HG02840 (cell line): ENCODE measurements at regions not wholly inside any gene's neighbourhood (a gene's known extent, or its start where the extent isn't known, plus 50 kb on each side); places are given as distances from the start of the nearest gene placed in this dataset.

ENCODE experiments used
- ATAC-seq: cut with Tn5 transposase; IDR thresholded peaks from one replicate; pipeline ENCODE4 v1.9.1; 2021; ENCODE audit warnings: mild to moderate bottlenecking, moderate library complexity, moderate number of reproducible peaks; ENCODE audit not compliant: unreplicated experiment, low FRiP score

GRCh38 chr2:144248350-144249034 lies 271.4 kb downstream of the ZEB2 start:
- no peak for ATAC-seq

GRCh38 chr2:144244938-144245337 lies 275.0 kb downstream of the ZEB2 start:
- no peak for ATAC-seq

DNA sequence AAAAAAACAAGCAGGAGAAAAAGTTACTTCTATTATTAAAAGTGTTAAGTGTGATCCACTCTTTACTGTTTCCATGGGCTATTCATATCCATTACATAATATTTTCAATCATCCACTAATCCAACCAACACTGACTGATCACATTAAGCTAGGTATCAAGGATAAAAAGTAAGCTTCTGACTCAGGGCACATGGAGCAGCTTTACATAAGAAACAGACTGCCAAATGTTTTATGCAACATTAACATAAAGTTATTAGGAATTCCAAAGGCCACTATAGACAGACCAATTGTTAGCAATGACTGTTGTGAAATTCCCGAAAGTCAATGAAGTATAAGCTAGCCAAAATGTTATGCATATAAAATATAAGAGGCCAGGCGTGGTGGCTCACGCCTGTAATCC lies 277.6 kb downstream of the ZEB2 start:
- no peak for ATAC-seq

DNA sequence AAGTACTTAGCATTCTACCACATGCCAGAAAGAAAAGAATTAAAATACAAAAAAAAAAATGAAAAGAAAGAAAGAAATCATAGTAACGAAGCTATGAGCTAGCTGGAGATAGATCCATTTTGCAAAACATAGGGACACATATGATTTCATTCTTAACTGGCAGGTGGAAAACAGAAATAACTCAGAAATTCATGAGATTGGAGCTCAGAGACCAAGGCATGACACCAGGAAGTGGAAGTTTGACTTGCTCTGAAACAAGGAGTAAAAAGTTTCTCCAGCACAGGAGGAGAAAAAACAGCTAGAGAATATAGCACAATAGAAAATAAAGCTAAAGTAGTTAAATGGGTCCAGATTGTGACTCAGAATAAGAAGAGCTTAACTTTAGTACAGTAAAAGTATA lies 278.1 kb downstream of the ZEB2 start:
- no peak for ATAC-seq

DNA sequence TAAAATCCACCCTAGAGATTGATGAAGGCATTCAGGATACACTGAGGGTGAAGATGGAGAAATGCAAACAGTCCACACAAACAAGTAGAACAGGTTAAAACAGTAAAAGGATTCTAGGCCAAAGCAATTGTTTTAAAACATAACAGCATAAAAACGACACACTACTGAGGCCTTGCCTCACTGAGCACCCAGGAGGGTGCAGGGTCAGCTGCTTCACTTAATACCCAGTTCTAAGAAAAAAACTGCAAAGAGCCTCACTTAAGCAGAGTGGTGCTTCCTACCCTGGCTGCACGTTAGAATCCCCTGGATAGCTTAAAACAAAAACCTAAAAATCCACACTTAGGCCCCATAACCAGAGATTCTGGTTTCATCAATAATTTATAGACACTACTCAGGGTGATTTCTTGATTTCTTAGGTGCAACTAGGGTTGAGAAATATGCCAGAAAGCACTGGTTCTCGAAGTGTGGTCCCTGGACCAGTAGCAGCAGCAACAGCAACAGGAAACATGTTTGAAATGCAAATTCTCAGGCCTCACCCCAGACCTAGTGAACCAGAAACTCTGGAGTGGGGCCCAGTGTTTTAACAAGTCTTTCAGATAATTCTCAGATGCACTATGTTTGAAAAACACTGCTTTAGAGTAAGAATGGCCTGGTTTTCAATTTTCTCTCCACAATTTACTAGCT lies 279.1 kb downstream of the ZEB2 start:
- ATAC-seq = peak; percentile 82

DNA sequence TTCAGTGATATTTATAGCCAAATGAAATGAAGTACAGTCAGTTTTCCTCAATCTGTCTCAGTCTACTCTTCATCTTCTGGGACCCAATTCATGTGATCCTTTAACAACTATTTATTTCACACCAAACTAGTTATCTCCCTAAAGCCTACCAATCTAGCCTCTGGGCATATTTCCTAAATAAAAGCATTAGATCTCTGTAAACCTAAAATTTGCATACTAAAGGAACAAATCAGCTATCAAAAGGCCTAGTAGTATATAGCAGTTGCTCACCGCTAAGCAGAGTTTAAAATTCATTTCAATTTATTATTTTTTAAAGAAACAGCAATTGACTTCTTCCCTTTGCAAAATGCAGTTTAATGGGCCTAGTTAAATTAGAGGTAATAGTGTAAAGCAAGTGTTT lies 280.2 kb downstream of the ZEB2 start:
- ATAC-seq = no peak

DNA sequence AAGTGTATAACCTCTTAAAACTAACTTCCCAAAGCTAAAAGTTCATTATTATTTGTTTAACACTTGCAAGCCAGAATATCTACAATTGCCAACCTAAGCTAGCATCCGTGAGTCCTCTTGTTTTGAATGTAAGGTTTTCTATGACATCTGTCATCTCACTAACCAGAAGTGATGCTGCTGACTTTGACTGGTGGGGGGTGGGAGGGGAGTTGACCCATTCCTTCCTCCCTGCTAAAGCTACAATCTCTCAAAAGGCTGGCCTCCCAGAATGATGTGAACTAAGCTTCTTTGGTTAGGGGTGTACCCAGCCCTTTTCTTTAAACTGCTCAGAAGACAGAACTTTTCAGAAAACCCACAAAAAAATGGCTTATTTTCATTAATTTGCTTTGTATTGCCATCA lies 280.6 kb downstream of the ZEB2 start:
- ATAC-seq = no peak

- no peak for ATAC-seq
Measured at GRCh38 chr2:144237830-144238627, 281.9 kb downstream of the ZEB2 start.

DNA sequence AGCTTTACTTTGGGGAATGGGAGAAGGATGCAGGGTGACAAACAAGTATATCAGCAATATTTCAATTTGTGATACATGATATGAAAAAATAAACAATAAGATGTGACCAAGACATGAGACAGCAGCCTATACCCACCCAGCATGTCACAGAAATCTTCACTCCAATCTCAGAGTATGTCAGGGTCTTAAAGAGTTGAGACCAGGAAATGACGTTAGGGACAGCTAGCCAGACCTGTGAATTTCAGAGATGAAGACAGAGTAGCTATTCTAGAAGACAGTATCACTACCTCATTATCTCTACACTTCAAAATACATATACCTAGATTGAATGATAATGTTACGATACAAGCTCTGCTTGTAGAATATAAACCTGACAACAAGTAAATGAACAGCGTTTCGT lies 282.8 kb downstream of the ZEB2 start:
- no peak for ATAC-seq

GRCh38 chr2:144235050-144235449 lies 284.9 kb downstream of the ZEB2 start:
- no peak for ATAC-seq

GRCh38 chr2:144234542-144234871 lies 285.4 kb downstream of the ZEB2 start:
- no peak for ATAC-seq

DNA sequence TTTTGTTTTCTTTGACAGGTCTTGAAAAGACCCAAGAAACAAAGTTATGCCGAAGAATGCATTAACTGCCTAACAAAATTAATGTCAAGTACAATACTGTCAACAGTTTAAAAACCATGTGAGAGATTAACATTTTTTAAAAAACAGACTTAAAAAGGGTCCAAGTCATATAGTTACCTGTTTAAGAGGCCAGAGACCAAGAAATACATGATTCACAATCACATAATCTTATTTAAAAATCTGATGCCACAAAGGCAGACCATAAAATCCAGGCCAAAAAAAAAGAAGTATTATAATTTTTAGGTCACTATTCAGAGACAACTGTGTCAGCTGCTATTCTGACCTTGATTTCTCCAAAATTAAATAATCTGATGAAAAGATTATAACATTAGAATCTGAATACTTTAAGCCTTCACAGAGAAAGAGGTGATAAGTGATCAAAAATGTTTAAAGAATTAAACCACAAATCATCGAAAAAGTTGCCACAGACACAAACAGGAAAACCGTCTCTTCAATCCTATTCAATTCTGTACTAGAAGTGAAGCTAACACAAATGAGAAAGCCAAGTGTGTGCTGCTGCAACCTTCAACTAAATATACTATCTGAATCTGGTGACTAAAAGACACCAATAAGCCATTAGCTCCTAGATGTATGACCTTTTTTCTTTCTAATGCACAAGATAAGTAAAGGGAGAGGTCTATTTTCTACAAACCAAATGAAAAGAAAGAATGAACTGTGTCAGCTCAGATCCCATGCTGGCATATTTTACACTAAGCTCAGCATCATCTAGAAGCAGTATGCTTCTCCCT lies 286.0 kb downstream of the ZEB2 start:
- ATAC-seq = no peak

GRCh38 chr2:144233317-144233716 lies 286.6 kb downstream of the ZEB2 start:
- no peak for ATAC-seq

GRCh38 chr2:144230448-144231085 lies 289.4 kb downstream of the ZEB2 start:
- no peak for ATAC-seq

DNA sequence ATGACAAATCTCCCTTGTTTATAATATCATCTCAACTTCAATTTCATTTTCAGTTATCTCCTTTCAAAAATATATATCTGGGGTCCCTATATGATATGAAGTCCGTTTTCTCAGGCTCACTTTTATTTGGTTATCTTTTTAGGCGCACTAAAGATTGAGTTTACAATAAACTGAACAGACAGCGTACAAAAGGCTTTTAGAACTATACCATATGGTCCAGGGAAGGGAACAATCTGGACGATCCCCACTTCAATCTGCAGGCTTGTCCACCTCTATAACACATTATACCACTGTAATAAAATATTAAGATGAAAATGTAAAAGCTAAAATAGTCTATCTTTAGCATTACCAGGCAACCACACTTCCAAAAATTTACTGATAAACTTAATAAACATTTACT lies 289.9 kb downstream of the ZEB2 start:
- ATAC-seq = no peak

DNA sequence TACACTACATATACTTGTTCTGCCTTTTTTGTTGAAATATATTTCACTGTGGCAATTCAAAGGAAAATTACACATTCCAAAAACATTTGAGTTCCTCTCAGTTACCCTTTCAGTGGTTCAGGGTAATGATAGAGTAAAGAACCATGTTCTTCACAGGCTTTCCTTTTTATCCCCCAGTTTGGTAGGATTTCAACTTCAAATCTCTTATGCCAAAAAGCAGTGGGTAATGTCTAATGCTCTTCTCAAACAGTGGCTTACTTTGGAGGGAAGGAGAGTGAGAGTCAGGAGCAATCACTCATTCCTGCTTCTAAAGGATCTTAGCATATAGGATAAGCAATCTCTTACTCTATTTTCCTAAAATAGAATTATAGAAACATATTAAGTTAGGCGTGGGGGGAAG lies 290.6 kb downstream of the ZEB2 start:
- no peak for ATAC-seq

GRCh38 chr2:144227427-144228105 lies 292.4 kb downstream of the ZEB2 start:
- ATAC-seq = no peak

DNA sequence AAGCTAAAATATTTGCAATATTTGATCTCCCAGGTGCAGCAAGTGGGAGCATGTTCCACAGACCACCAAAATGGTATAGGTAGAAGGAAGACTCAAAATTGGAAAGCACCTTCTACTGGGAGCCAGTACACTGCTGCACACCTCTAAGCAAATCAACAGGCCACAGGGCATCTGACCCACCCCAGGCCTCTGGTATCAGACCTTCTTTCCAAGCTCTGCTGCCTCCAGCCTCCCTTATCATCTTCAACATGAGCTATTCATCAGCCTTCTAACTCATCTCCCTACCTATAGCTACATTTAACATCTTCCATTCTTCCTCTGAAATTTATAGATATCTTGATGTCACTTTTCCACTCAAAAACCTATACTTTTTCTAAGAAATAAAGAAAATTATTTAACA lies 294.8 kb downstream of the ZEB2 start:
- no peak for ATAC-seq

DNA sequence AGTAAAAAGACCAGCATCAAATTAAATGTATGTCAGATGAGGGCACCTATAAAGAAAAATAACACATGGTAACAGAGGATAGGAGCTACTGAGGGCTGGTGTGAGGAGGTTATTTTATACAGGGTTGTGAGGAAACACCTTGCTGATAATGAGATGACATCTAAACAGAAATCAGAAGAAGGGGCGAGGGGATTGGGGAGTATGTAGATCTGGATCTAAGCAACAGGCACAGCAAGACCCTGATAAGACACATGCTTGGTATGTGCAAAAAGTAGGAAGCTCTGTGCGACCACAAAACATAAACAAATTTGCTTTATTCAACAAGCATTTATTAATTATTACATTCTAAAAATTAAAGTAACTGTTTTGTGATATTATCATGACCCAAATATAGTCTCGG lies 295.4 kb downstream of the ZEB2 start:
- no peak for ATAC-seq

DNA sequence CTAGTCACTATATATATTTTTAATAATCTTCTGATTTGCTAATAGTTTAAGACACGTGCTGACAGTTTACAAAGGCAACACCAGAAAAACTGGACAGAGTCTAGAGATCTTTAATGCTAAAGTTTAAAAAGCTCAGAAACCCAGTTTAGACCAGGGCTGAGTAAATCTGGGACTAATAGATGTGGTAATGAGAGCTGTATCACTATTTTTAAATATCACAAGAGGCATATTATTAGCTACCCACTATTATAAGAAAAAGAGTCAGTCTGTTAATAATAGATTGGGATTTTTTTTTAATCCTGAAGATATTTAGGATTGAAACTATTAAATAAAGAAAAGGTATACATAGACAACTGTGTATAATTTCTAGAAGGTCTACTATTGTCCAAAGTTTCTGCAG lies 299.9 kb downstream of the ZEB2 start:
- no peak for ATAC-seq
